CD14-positive monocyte (primary cell): ENCODE measurements at regions not wholly inside any gene's neighbourhood (a gene's known extent, or its start where the extent isn't known, plus 50 kb on each side); places are given as distances from the start of the nearest gene placed in this dataset.

Experiments used
- DNase-seq, 3 donors: peaks; one replicate each; pipeline ENCODE4 v3.0.0-alpha.2; 2011 to 2022
- H2AFZ ChIP-seq: 2 replicates; pipeline ENCODE4 v1.6.0; 2012; ENCODE audit warnings: mild to moderate bottlenecking, low read depth, low read length, inconsistent platforms; ENCODE audit not compliant: insufficient read depth, poor library complexity, severe bottlenecking
- H3K27ac ChIP-seq, 2 donors: 1 replicate in 1 of 2; 2 replicates in 1 of 2; pipeline ENCODE4 v1.5.1; 2012 to 2013; ENCODE audit warnings: low read length in 2 of 2, control low read depth in 1 of 2, inconsistent platforms in 1 of 2, low read depth in 1 of 2, mild to moderate bottlenecking in 1 of 2
- H3K27me3 ChIP-seq, 2 donors: one replicate each; pipeline versions ENCODE4 v1.6.0 to v1.6.1; 2011 to 2013; ENCODE audit warnings: low read length in 2 of 2; ENCODE audit not compliant: control insufficient read depth in 2 of 2, insufficient read depth in 2 of 2
- H3K36me3 ChIP-seq, 2 donors: replicated peaks in 1 of 2; 1 replicate in 1 of 2; 2 replicates in 1 of 2; pipeline versions ENCODE4 v1.5.1 to v1.6.1; 2012 to 2013; ENCODE audit warnings: low read length in 2 of 2, control low read depth in 1 of 2, inconsistent platforms in 1 of 2, mild to moderate bottlenecking in 1 of 2; ENCODE audit not compliant: insufficient read depth in 2 of 2, control insufficient read depth in 1 of 2
- H3K4me1 ChIP-seq, 2 donors: 1 replicate in 1 of 2; 2 replicates in 1 of 2; pipeline versions ENCODE4 v1.5.1 to v1.6.1; 2012 to 2013; ENCODE audit warnings: low read length in 2 of 2, control low read depth in 1 of 2, inconsistent platforms in 1 of 2, mild to moderate bottlenecking in 1 of 2, moderate library complexity in 1 of 2; ENCODE audit not compliant: insufficient read depth in 2 of 2, control insufficient read depth in 1 of 2
- H3K4me2 ChIP-seq: replicated peaks from 2 replicates; pipeline ENCODE3; 2012; ENCODE audit warnings: low read length, moderate library complexity, mild to moderate bottlenecking; ENCODE audit not compliant: poor library complexity, severe bottlenecking; ENCODE audit errors: extremely low read depth
- H3K4me3 ChIP-seq, 3 experiments: fragments of 200-600 bp in 1 of 3; sonication (generic) in 1 of 3; replicated peaks in 1 of 3; 1 replicate in 2 of 3; 2 replicates in 1 of 3; pipeline ENCODE4 v1.5.1; 2011 to 2013; ENCODE audit warnings: low read length in 3 of 3, mild to moderate bottlenecking in 3 of 3, control low read depth in 2 of 3, low read depth in 2 of 3, inconsistent platforms in 1 of 3, moderate library complexity in 1 of 3
- H3K79me2 ChIP-seq: 2 replicates; pipeline ENCODE4 v1.6.0; 2012; ENCODE audit warnings: mild to moderate bottlenecking, control low read depth, inconsistent platforms, low read length, moderate library complexity; ENCODE audit not compliant: insufficient read depth
- H3K9ac ChIP-seq: 2 replicates; pipeline ENCODE4 v1.6.0; 2017; ENCODE audit warnings: low read length, mild to moderate bottlenecking; ENCODE audit not compliant: insufficient read depth, poor library complexity, severe bottlenecking
- H3K9me3 ChIP-seq, 2 donors: replicated peaks in 1 of 2; 1 replicate in 1 of 2; 2 replicates in 1 of 2; pipeline versions ENCODE4 v1.5.1 to v1.6.1; 2012 to 2013; ENCODE audit warnings: low read length in 2 of 2, control low read depth in 1 of 2; ENCODE audit not compliant: control insufficient read depth in 1 of 2, insufficient read depth in 1 of 2
- H4K20me1 ChIP-seq: 2 replicates; pipeline ENCODE4 v1.6.0; 2012; ENCODE audit warnings: mild to moderate bottlenecking, low read length, control low read depth, moderate library complexity; ENCODE audit not compliant: insufficient read depth
- H3K27ac Mint-ChIP-seq, 7 donors: one replicate each; pipeline ENCODE4 v1.8.0; 2020; ENCODE audit warnings: mild to moderate bottlenecking in 7 of 7, mixed read lengths in 7 of 7, moderate library complexity in 6 of 7, inconsistent platforms in 2 of 7
- H3K27me3 Mint-ChIP-seq, 3 donors: one replicate each; pipeline ENCODE4 v1.8.0; 2021 to 2022; ENCODE audit warnings: low read depth in 3 of 3, mild to moderate bottlenecking in 3 of 3, mixed read lengths in 3 of 3, moderate library complexity in 3 of 3, inconsistent platforms in 1 of 3
- H3K36me3 Mint-ChIP-seq, 2 donors: one replicate each; pipeline ENCODE4 v1.8.0; 2020; ENCODE audit warnings: mixed read lengths in 2 of 2, inconsistent platforms in 1 of 2, mild to moderate bottlenecking in 1 of 2
- H3K4me1 Mint-ChIP-seq: one replicate; pipeline ENCODE4 v1.8.0; 2020; ENCODE audit warnings: mild to moderate bottlenecking, mixed read lengths
- H3K4me3 Mint-ChIP-seq, 2 donors: one replicate each; pipeline ENCODE4 v1.8.0; 2020; ENCODE audit warnings: mild to moderate bottlenecking in 2 of 2, mixed read lengths in 2 of 2, moderate library complexity in 1 of 2
- H3K9me3 Mint-ChIP-seq, 7 donors: one replicate each; pipeline ENCODE4 v1.8.0; 2020 to 2022; ENCODE audit warnings: mixed read lengths in 7 of 7, mild to moderate bottlenecking in 6 of 7, moderate library complexity in 6 of 7, inconsistent platforms in 2 of 7
- WGBS: methylation state at CpG from one replicate; pipeline ENCODE4 v1.1.5; 2013; ENCODE audit warnings: missing lambda C conversion rate; ENCODE audit not compliant: insufficient coverage; 5-methylcytosine and 5-hydroxymethylcytosine counted together
- intact Hi-C, 2 donors: fragments of 100-400 bp; cut with micrococcal nuclease; formaldehyde crosslinking; loops; one replicate each; pipeline versions ENCODE4 v1.15.0 to v1.15.1; 2023
- TF ChIP-seq, protein P1 (sequence below): fragments of 200-600 bp; IDR thresholded peaks from one replicate; pipeline ENCODE4 v1.8.0; 2022; ENCODE audit warnings: antibody characterized with exemption, mild to moderate bottlenecking

DNA sequence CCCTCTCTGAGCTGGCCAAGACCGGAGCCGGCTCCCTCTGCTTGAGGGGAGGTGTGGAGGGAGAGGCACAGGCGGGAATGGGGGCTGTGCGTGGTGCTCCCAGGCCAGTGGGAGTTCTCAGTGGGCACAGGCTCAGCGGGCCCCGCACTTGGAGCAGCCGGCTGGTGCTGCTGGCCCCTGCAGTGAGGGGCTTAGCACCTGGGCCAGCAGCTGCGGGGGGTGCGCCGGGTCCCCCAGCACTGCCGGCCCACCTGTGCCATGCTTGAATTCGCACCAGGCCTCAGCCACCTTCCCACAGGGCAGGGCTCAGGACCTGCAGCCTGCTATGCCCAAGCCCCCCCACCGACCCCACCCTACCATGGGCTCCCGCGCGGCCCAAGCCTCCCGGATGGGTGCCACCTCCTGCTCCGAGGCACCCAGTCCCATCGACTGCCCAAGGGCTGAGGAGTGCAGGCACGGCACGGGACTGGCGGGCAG lies 602.5 kb downstream of the KCTD8 start:
- Histone ChIP-seq H3K9me3 (peaks cover 0 to 13% of the 10 kb centered on the region in 2 donors), H3K27ac (no peak overlapping the region), H3K36me3 (no peaks in the 10 kb centered on the region), H3K9ac (no peak overlapping the region), H2AFZ (no peak overlapping the region), H3K79me2 (no peaks in the 10 kb centered on the region), H4K20me1 (no peaks in the 10 kb centered on the region), H3K4me2 (no peak overlapping the region), H3K4me1 (no peaks in the 10 kb centered on the region), H3K27me3 (no peaks in the 10 kb centered on the region), H3K4me3 (no peak overlapping the region)
- no peak overlapping the region for H3K27ac Mint-ChIP-seq
- no peak overlapping the region for H3K4me3 Mint-ChIP-seq
- WGBS, result 94% methylated on average over 18 of the region's 22 CpGs
- no peaks in the 10 kb centered on the region for H3K4me1 Mint-ChIP-seq
- no peaks in the 10 kb centered on the region for H3K27me3 Mint-ChIP-seq
- TF ChIP-seq, protein P1, sequence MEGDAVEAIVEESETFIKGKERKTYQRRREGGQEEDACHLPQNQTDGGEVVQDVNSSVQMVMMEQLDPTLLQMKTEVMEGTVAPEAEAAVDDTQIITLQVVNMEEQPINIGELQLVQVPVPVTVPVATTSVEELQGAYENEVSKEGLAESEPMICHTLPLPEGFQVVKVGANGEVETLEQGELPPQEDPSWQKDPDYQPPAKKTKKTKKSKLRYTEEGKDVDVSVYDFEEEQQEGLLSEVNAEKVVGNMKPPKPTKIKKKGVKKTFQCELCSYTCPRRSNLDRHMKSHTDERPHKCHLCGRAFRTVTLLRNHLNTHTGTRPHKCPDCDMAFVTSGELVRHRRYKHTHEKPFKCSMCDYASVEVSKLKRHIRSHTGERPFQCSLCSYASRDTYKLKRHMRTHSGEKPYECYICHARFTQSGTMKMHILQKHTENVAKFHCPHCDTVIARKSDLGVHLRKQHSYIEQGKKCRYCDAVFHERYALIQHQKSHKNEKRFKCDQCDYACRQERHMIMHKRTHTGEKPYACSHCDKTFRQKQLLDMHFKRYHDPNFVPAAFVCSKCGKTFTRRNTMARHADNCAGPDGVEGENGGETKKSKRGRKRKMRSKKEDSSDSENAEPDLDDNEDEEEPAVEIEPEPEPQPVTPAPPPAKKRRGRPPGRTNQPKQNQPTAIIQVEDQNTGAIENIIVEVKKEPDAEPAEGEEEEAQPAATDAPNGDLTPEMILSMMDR, result no peak
- intact Hi-C loops, result no loop called here
- H3K9me3 Mint-ChIP-seq, result peaks cover 0 to 7% (median 3%) of the 10 kb centered on the region in 7 donors
- no peak for DNase-seq
- no peaks in the 10 kb centered on the region for H3K36me3 Mint-ChIP-seq

DNA sequence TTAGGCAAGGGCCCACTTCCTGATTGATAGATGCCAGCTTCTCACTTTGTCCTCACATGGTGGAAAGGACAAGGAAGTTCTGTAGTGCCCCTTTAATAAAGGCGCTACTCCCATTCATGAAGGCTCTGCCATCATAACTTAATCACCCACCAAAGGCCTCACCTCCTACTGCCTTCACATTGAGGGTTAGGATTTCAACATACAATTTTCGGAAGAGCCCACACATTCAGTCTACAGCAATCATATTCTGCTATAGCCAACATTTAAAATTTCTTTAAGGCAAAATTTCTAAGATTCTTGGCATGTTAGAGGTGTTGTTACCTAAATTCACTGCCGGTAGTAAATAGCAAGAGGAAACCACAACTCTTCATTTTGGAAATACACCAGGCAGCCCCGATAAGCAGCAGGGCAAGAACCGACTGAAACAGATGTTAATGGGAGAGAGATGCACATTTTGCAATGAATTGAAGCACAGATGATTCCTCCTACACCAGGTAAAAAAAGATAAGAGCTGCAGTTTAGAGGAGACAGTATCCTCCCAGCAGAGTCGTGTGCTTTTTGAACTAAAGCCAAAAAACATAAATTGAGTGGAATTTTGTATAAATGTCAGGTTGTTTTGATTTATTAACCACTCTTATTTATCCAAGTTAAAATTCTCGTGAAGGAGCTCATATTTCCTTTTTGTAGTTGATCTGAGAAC lies 594.9 kb downstream of the KCTD8 start:
- no peak overlapping the region for H3K9ac ChIP-seq
- no peaks in the 10 kb centered on the region for H3K4me1 Mint-ChIP-seq
- no peak overlapping the region for H3K4me3 Mint-ChIP-seq
- H3K36me3 ChIP-seq, result no peaks in the 10 kb centered on the region
- no peak overlapping the region for H2AFZ ChIP-seq
- no peaks in the 10 kb centered on the region for H3K27me3 ChIP-seq
- no peak overlapping the region for H3K4me2 ChIP-seq
- H3K79me2 ChIP-seq, result no peaks in the 10 kb centered on the region
- no peak for DNase-seq
- H3K9me3 ChIP-seq, result no peaks in the 10 kb centered on the region
- H3K27ac Mint-ChIP-seq, result no peak overlapping the region
- H3K27ac ChIP-seq, result no peak overlapping the region
- H3K27me3 Mint-ChIP-seq, result no peaks in the 10 kb centered on the region
- peaks cover 0 to 10% (median 2%) of the 10 kb centered on the region in 7 donors for H3K9me3 Mint-ChIP-seq
- H3K4me1 ChIP-seq, result no peaks in the 10 kb centered on the region
- no peaks in the 10 kb centered on the region for H4K20me1 ChIP-seq
- no peaks in the 10 kb centered on the region for H3K36me3 Mint-ChIP-seq
- intact Hi-C loops, result no loop called here
- WGBS, result no CpG with 5 or more reads among the region's 7 CpGs
- TF ChIP-seq, protein P1, result no peak
- no peak overlapping the region for H3K4me3 ChIP-seq
